A549 (cell line): ENCODE measurements at regions not wholly inside any gene's neighbourhood (a gene's known extent, or its start where the extent isn't known, plus 50 kb on each side); places are given as distances from the start of the nearest gene placed in this dataset.

Source experiments
- ATAC-seq, 2 experiments: fragments of 200-7000 bp in 1 of 2; fragments of >200 bp in 1 of 2; cut with Nextera tagmentation in 1 of 2; cut with Tn5 transposase in 1 of 2; 3 replicates each; pipeline versions ENCODE4 v1.8.0 to v1.9.1; 2018 to 2020; ENCODE audit warnings: mild to moderate bottlenecking in 1 of 2, moderate library complexity in 1 of 2
- CTCF ChIA-PET: fragments of 300-600 bp; sonication (Branson Sonifier 250); formaldehyde crosslinking; extraction: SDS; loops from one replicate; lab custom pipeline; 2021; ENCODE audit warnings: antibody characterized with exemption, inconsistent platforms; lab: Yijun Ruan, JAX
- POLR2A ChIA-PET: fragments of 350-600 bp; formaldehyde crosslinking; extraction: SDS; loops from one replicate; lab custom pipeline; 2021; ENCODE audit warnings: antibody characterized with exemption, inconsistent platforms; lab: Yijun Ruan, JAX
- DNase-seq, 2 experiments: peaks; one replicate each; pipeline versions ENCODE4 v3.0.0 to v3.0.0-alpha.2; 2011 to 2016; ENCODE audit warnings: low read depth in 1 of 2, low spot score in 1 of 2
- FAIRE-seq: peaks from 2 replicates; lab custom pipeline; 2011; peaks lifted over from hg19 to GRCh38; lab: Jason Lieb, UNC
- H3K27ac ChIP-seq, 2 experiments: fragments of >200 bp; sonication (Bioruptor Twin); formaldehyde crosslinking; 3 replicates each; pipeline ENCODE4 v1.5.1; 2016 to 2017
- H3K4me1 ChIP-seq: fragments of >200 bp; sonication (Bioruptor Twin); formaldehyde crosslinking; 3 replicates; pipeline ENCODE4 v1.6.1; 2016
- H3K4me2 ChIP-seq: fragments of >200 bp; sonication (Bioruptor Twin); formaldehyde crosslinking; 3 replicates; pipeline ENCODE4 v1.6.1; 2016
- H3K4me3 ChIP-seq: fragments of >200 bp; sonication (Bioruptor Twin); formaldehyde crosslinking; 3 replicates; pipeline ENCODE4 v1.5.1; 2016
- H3K9me3 ChIP-seq: fragments of >200 bp; sonication (Bioruptor Twin); formaldehyde crosslinking; 3 replicates; pipeline ENCODE4 v1.6.1; 2016
- CBX8 ChIP-seq: fragments of 200-600 bp; sonication (generic); IDR thresholded peaks from 2 replicates; pipeline ENCODE4 v1.6.1; 2016
- CEBPB ChIP-seq, 2 experiments: fragments of >200 bp in 1 of 2; sonication (Bioruptor Twin) in 1 of 2; formaldehyde crosslinking in 1 of 2; IDR thresholded peaks; 2 replicates each; pipeline ENCODE4 v1.6.1; 2012 to 2016
- EHF ChIP-seq: fragments of 250-450 bp; sonication (Bioruptor Pico); IDR thresholded peaks from 2 replicates; pipeline ENCODE4 v1.5.0; 2020; ENCODE audit warnings: mild to moderate bottlenecking
- FOSB ChIP-seq: fragments of 250-450 bp; sonication (Bioruptor Pico); IDR thresholded peaks from 2 replicates; pipeline ENCODE4 v1.5.0; 2020; ENCODE audit warnings: mild to moderate bottlenecking, moderate library complexity
- FOSL2 ChIP-seq, 2 experiments: fragments of 450-650 bp in 1 of 2; fragments of >200 bp in 1 of 2; sonication (Bioruptor Twin) in 1 of 2; formaldehyde crosslinking; IDR thresholded peaks; 2 replicates each; pipeline versions ENCODE4 v1.5.0 to v1.6.1; 2016 to 2020; ENCODE audit warnings: mild to moderate bottlenecking in 1 of 2, moderate library complexity in 1 of 2
- FOXS1 ChIP-seq: fragments of 250-450 bp; sonication (Bioruptor Pico); IDR thresholded peaks from 2 replicates; pipeline ENCODE4 v1.5.0; 2020; ENCODE audit warnings: mild to moderate bottlenecking, moderate library complexity
- HDAC2 ChIP-seq: fragments of 200-600 bp; sonication (generic); IDR thresholded peaks from 2 replicates; pipeline ENCODE4 v1.6.1; 2016
- HEYL ChIP-seq: fragments of 250-450 bp; sonication (Bioruptor Pico); IDR thresholded peaks from 2 replicates; pipeline ENCODE4 v1.8.0; 2021; ENCODE audit warnings: mild to moderate bottlenecking, moderate library complexity
- HOXB13 ChIP-seq: fragments of 250-450 bp; sonication (Bioruptor Pico); IDR thresholded peaks from 2 replicates; pipeline ENCODE4 v1.5.0; 2020; ENCODE audit warnings: low read depth, mild to moderate bottlenecking, moderate library complexity
- HOXB5 ChIP-seq: fragments of 250-450 bp; sonication (Bioruptor Pico); IDR thresholded peaks from 2 replicates; pipeline ENCODE4 v1.5.0; 2020; ENCODE audit warnings: mild to moderate bottlenecking, moderate library complexity
- KDM1A ChIP-seq: fragments of 200-600 bp; sonication (generic); IDR thresholded peaks from 2 replicates; pipeline ENCODE4 v1.6.1; 2016; ENCODE audit warnings: low read depth, mild to moderate bottlenecking
- KDM5A ChIP-seq: fragments of 200-600 bp; sonication (generic); IDR thresholded peaks from 2 replicates; pipeline ENCODE4 v1.6.1; 2016; ENCODE audit warnings: antibody characterized with exemption, mild to moderate bottlenecking
- MAFK ChIP-seq: fragments of 450-650 bp; IDR thresholded peaks from 2 replicates; pipeline ENCODE4 v1.6.1; 2014; ENCODE audit not compliant: partially characterized antibody
- NFE2L2 ChIP-seq: fragments of 150-350 bp; conservative IDR thresholded peaks from 2 replicates; pipeline ENCODE4 v1.6.1; 2014; ENCODE audit warnings: low read length
- NR3C1 ChIP-seq: fragments of >200 bp; sonication (Bioruptor Twin); formaldehyde crosslinking; IDR thresholded peaks from 3 replicates; pipeline ENCODE4 v1.6.1; 2017
- POLR2A ChIP-seq: IDR thresholded peaks from 2 replicates; pipeline ENCODE4 v1.6.1; 2012; ENCODE audit warnings: mild to moderate bottlenecking, low read length
- SREBF2 ChIP-seq: fragments of 450-650 bp; IDR thresholded peaks from 2 replicates; pipeline ENCODE4 v1.6.1; 2014; ENCODE audit warnings: mild to moderate bottlenecking, moderate library complexity
- ZFP36 ChIP-seq: fragments of 450-650 bp; IDR thresholded peaks from 2 replicates; pipeline ENCODE4 v1.6.1; 2014; ENCODE audit warnings: borderline replicate concordance; ENCODE audit not compliant: partially characterized antibody
- ZNF302 ChIP-seq: fragments of 250-450 bp; sonication (Bioruptor Pico); IDR thresholded peaks from 2 replicates; pipeline ENCODE4 v1.9.0; 2021; ENCODE audit warnings: inconsistent platforms, mild to moderate bottlenecking, moderate library complexity
- WGBS: methylation state at CpG from one replicate; pipeline ENCODE4 v1.1.6; 2017; ENCODE audit errors: missing lambda C conversion rate; 5-methylcytosine and 5-hydroxymethylcytosine counted together
- TF ChIP-seq, protein P1 (sequence below): fragments of 150-350 bp; IDR thresholded peaks from 2 replicates; pipeline ENCODE4 v1.6.1; 2014; ENCODE audit warnings: low read depth, mild to moderate bottlenecking, low read length
- TF ChIP-seq, protein P2 (sequence below): fragments of >200 bp; sonication (Bioruptor Twin); formaldehyde crosslinking; IDR thresholded peaks from 2 replicates; pipeline ENCODE4 v1.6.1; 2016
- TF ChIP-seq, protein P3 (sequence below): fragments of 250-450 bp; sonication (Bioruptor Pico); IDR thresholded peaks from 2 replicates; pipeline ENCODE4 v1.5.0; 2020; ENCODE audit warnings: low read depth, mild to moderate bottlenecking, moderate library complexity
- TF ChIP-seq, protein P4 (sequence below): IDR thresholded peaks from 2 replicates; pipeline ENCODE4 v1.6.1; 2012
- TF ChIP-seq, protein P5 (sequence below): IDR thresholded peaks from 2 replicates; pipeline ENCODE4 v1.6.1; 2012

DNA sequence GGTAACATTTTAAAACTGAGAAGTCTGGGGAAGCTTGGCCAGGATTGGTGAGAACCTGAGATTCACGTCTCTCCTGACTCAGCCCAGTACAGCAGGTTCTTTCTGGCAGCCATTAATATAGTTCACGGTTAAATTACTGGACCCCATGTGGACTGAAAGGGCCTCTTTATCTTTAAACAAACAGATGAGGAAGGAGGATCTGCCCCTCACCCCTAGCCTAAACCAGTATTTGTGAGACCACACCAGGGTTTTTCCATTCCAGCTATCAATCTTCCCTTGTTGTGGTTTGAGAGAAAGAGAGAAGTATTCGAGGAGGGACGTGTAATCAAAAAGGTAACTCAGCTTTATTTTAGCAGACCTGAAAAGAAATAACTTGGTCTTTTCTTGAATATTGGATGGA lies 137.1 kb downstream of the PROX1 start:
- no peak for TF ChIP-seq NFE2L2
- no peak for TF ChIP-seq KDM5A
- TF ChIP-seq NR3C1 = no peak
- no peak for TF ChIP-seq HOXB13 (CRISPR knock-in tag)
- no peak for TF ChIP-seq FOSB (CRISPR knock-in tag)
- H3K4me3 ChIP-seq = no peak overlapping the region
- ChIA-PET CTCF (interaction anchor here (1.1 to 3.9 kb wide), 6 partner anchors 13 to 880 kb away, joined by 3 to 24 read pairs (median 4); no protein-coding TSS in a partner anchor), POLR2A (no interaction called here)
- DNase-seq (no peak), ATAC-seq (no peak), FAIRE-seq (no peak)
- H3K4me1 ChIP-seq = 0 out of 3 replicates have a peak, but pooled peaks cover 4% of the 10 kb centered on the region
- 75% methylated on average over 4 of the region's 4 CpGs for WGBS
- no peaks in the 10 kb centered on the region for H3K9me3 ChIP-seq
- H3K4me2 ChIP-seq = no peak overlapping the region
- H3K27ac ChIP-seq = no peak overlapping the region

DNA sequence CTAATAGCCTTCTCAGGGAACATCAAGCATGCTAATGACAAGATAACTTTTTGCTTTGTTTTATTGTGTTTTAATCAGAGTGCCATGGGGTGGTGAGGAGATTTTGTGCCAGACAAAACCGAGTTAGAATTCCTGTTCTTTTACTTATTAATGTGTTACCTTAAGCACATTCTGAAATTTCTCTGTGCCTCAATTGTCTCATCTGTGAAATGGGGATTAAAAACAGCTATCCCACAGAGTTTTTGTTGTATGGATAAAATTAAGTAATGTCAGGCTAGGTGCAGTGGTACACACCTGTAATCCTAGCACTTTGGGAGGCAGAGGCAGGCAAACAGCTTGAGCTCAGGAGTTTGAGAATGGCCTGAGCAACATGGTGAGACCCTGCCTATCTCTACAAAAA lies 138.0 kb downstream of the PROX1 start:
- TF ChIP-seq, protein P1, sequence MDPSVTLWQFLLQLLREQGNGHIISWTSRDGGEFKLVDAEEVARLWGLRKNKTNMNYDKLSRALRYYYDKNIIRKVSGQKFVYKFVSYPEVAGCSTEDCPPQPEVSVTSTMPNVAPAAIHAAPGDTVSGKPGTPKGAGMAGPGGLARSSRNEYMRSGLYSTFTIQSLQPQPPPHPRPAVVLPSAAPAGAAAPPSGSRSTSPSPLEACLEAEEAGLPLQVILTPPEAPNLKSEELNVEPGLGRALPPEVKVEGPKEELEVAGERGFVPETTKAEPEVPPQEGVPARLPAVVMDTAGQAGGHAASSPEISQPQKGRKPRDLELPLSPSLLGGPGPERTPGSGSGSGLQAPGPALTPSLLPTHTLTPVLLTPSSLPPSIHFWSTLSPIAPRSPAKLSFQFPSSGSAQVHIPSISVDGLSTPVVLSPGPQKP = no peak
- TF ChIP-seq SREBF2 (no peak), ZFP36 (no peak), POLR2A (no peak), HOXB5 (CRISPR knock-in tag) (no peak), FOXS1 (CRISPR knock-in tag) (no peak)
- TF ChIP-seq, protein P2, sequence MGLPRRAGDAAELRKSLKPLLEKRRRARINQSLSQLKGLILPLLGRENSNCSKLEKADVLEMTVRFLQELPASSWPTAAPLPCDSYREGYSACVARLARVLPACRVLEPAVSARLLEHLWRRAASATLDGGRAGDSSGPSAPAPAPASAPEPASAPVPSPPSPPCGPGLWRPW = no peak
- H3K4me2 ChIP-seq = no peak overlapping the region
- ChIA-PET POLR2A (no interaction called here), CTCF (interaction anchor here (1.2 to 1.7 kb wide), 4 partner anchors 12 to 1003 kb away, joined by 3 to 4 read pairs (median 4); no protein-coding TSS in a partner anchor)
- H3K27ac ChIP-seq = no peak overlapping the region
- H3K4me3 ChIP-seq = no peak overlapping the region
- ATAC-seq = no peak
- FAIRE-seq = no peak
- no peaks in the 10 kb centered on the region for H3K9me3 ChIP-seq
- DNase-seq = no peak
- H3K4me1 ChIP-seq = 0 out of 3 replicates have a peak, but pooled peaks cover 4% of the 10 kb centered on the region
- 6% methylated on average over 1 of the region's 1 CpG for WGBS

DNA sequence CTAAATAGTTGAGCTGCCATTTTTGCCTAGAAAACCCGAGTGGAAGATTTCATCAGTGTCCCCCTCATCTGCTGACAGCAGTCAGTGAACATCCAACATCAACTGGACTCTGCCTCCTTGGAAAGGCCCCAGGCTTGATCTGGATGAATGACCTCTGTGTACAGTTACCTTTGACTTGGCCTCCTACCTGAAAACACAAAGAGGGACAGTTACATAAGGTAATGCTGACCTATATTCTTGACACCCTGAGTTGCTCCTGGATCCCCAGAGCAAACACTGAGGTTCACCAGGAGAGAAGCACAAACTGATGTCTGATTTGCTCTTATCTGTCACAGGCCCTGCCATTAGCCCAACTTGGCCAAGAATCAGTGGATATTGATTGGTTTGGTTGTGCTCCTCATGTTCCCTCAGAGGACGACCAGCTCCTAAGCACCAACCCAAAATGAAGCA lies 138.9 kb downstream of the PROX1 start:
- ChIA-PET POLR2A (no interaction called here), CTCF (no interaction called here)
- Histone ChIP-seq H3K4me2 (no peak overlapping the region), H3K27ac (no peak overlapping the region), H3K4me3 (no peak overlapping the region), H3K9me3 (no peaks in the 10 kb centered on the region), H3K4me1 (0 out of 3 replicates have a peak, but pooled peaks cover 4% of the 10 kb centered on the region)
- FAIRE-seq (no peak), ATAC-seq (no peak), DNase-seq (no peak)
- TF ChIP-seq, protein P3, sequence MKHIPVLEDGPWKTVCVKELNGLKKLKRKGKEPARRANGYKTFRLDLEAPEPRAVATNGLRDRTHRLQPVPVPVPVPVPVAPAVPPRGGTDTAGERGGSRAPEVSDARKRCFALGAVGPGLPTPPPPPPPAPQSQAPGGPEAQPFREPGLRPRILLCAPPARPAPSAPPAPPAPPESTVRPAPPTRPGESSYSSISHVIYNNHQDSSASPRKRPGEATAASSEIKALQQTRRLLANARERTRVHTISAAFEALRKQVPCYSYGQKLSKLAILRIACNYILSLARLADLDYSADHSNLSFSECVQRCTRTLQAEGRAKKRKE (CRISPR knock-in tag) = no peak
- TF ChIP-seq HDAC2 (no peak), KDM1A (no peak), MAFK (no peak), HEYL (CRISPR knock-in tag) (no peak), EHF (CRISPR knock-in tag) (no peak), POLR2A (no peak), CBX8 (no peak), ZNF302 (CRISPR knock-in tag) (no peak), NFE2L2 (no peak), FOSL2 (IDR thresholded peaks at IDR 0.05) (no peak), FOSL2 (CRISPR knock-in tag; IDR thresholded peaks at IDR 0.05) (no peak), CEBPB (IDR thresholded peaks at IDR 0.05) (no peak)
- TF ChIP-seq, protein P4, sequence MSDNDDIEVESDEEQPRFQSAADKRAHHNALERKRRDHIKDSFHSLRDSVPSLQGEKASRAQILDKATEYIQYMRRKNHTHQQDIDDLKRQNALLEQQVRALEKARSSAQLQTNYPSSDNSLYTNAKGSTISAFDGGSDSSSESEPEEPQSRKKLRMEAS = no peak
- TF ChIP-seq, protein P5, sequence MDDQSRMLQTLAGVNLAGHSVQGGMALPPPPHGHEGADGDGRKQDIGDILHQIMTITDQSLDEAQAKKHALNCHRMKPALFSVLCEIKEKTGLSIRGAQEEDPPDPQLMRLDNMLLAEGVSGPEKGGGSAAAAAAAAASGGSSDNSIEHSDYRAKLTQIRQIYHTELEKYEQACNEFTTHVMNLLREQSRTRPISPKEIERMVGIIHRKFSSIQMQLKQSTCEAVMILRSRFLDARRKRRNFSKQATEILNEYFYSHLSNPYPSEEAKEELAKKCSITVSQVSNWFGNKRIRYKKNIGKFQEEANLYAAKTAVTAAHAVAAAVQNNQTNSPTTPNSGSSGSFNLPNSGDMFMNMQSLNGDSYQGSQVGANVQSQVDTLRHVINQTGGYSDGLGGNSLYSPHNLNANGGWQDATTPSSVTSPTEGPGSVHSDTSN = no peak
- 27% methylated on average over 2 of the region's 2 CpGs for WGBS
